ENCODE measurements at regions not wholly inside any gene's neighbourhood (a gene's known extent, or its start where the extent isn't known, plus 50 kb on each side); places are given as distances from the start of the nearest gene placed in this dataset.
"Not testable (repeated sequence)": the region's sequence is repeated elsewhere in the genome, so short reads cannot be mapped to it uniquely, and the experiment has no call there.

- DNase-seq (ENCODE audit: low spot score) = no peak
Observed at GRCh38 chr16:22678311-22678710, 135.7 kb upstream of the HS3ST2 start.

- no peak for DNase-seq (ENCODE audit: low spot score)
Observed at GRCh38 chr16:22681554-22682291, 132.2 kb upstream of the HS3ST2 start.

- no peak for DNase-seq (ENCODE audit: low spot score)
Observed at GRCh38 chr16:22683258-22683657, 130.7 kb upstream of the HS3ST2 start.

GRCh38 chr16:22683730-22684573 is 130.0 kb upstream of the HS3ST2 start:
- DNase-seq (ENCODE audit: low spot score) = no peak

- no peak for DNase-seq (ENCODE audit: low spot score)
Observed at GRCh38 chr16:22684574-22685458, 129.1 kb upstream of the HS3ST2 start.

GRCh38 chr16:22685459-22685830 is 128.5 kb upstream of the HS3ST2 start:
- no peak for DNase-seq (ENCODE audit: low spot score)

GRCh38 chr16:22687031-22687530 is 126.9 kb upstream of the HS3ST2 start:
- DNase-seq (ENCODE audit: low spot score) = no peak

GRCh38 chr16:22688463-22688862 is 125.5 kb upstream of the HS3ST2 start:
- no peak for DNase-seq (ENCODE audit: low spot score)

- DNase-seq (ENCODE audit: low spot score) = no peak
Observed at GRCh38 chr16:22688930-22689329, 125.0 kb upstream of the HS3ST2 start.

GRCh38 chr16:22691335-22691734 is 122.6 kb upstream of the HS3ST2 start:
- DNase-seq (ENCODE audit: low spot score) = no peak

- no peak for DNase-seq (ENCODE audit: low spot score)
Observed at GRCh38 chr16:22692034-22692433, 121.9 kb upstream of the HS3ST2 start.

- DNase-seq (ENCODE audit: low spot score) = no peak
Observed at GRCh38 chr16:22692916-22693637, 120.9 kb upstream of the HS3ST2 start.

GRCh38 chr16:22693638-22694340 is 120.2 kb upstream of the HS3ST2 start:
- no peak for DNase-seq (ENCODE audit: low spot score)

- no peak for DNase-seq (ENCODE audit: low spot score)
Observed at GRCh38 chr16:22694887-22695382, 119.0 kb upstream of the HS3ST2 start.

- not testable (repeated sequence) for DNase-seq (ENCODE audit: low spot score)
Observed at GRCh38 chr16:22695773-22696172, 118.2 kb upstream of the HS3ST2 start.

GRCh38 chr16:22699356-22699755 is 114.6 kb upstream of the HS3ST2 start:
- DNase-seq (ENCODE audit: low spot score) = no peak

GRCh38 chr16:22705799-22706198 is 108.2 kb upstream of the HS3ST2 start:
- no peak for DNase-seq (ENCODE audit: low spot score)

- no peak for DNase-seq (ENCODE audit: low spot score)
Observed at GRCh38 chr16:22710326-22710725, 103.6 kb upstream of the HS3ST2 start.

- no peak for DNase-seq (ENCODE audit: low spot score)
Observed at GRCh38 chr16:22711847-22712246, 102.1 kb upstream of the HS3ST2 start.

GRCh38 chr16:22712471-22712870 is 101.5 kb upstream of the HS3ST2 start:
- DNase-seq (ENCODE audit: low spot score) = no peak
